Neural crest cell (in vitro differentiated cells): ENCODE measurements at regions not wholly inside any gene's neighbourhood (a gene's known extent, or its start where the extent isn't known, plus 50 kb on each side); places are given as distances from the start of the nearest gene placed in this dataset.
"Not testable (repeated sequence)": the region's sequence is repeated elsewhere in the genome, so short reads cannot be mapped to it uniquely, and the experiment has no call there.

Experiments used
- DNase-seq: peaks from one replicate; pipeline ENCODE4 v3.0.0; 2021; ENCODE audit warnings: low read depth, mixed read lengths, low spot score
- H3K27ac Mint-ChIP-seq: one replicate; pipeline ENCODE4 v1.8.0; 2021; ENCODE audit warnings: mild to moderate bottlenecking, mixed read lengths; ENCODE audit not compliant: unreplicated experiment
- H3K27me3 Mint-ChIP-seq: 2 replicates; pipeline ENCODE4 v1.8.0; 2021; ENCODE audit warnings: low read depth, mild to moderate bottlenecking, mixed read lengths
- H3K36me3 Mint-ChIP-seq: 2 replicates; pipeline ENCODE4 v1.8.0; 2021; ENCODE audit warnings: low read depth, mild to moderate bottlenecking, mixed read lengths
- H3K4me1 Mint-ChIP-seq: 2 replicates; pipeline ENCODE4 v1.8.0; 2021; ENCODE audit warnings: mixed read lengths
- H3K4me3 Mint-ChIP-seq: one replicate; pipeline ENCODE4 v1.8.0; 2021; ENCODE audit warnings: mild to moderate bottlenecking, mixed read lengths
- H3K9me3 Mint-ChIP-seq: 2 replicates; pipeline ENCODE4 v1.8.0; 2021; ENCODE audit warnings: mixed read lengths
- TF ChIP-seq, protein P1 (sequence below): fragments of 200-600 bp; sonication (generic); conservative IDR thresholded peaks from 2 replicates; pipeline ENCODE4 v1.5.0; 2021; ENCODE audit warnings: antibody characterized with exemption, mild to moderate bottlenecking

GRCh38 chr9:101930783-101931182 lies 192.3 kb upstream of the GRIN3A start:
- Mint-ChIP-seq H3K36me3 (no peaks in the 10 kb centered on the region), H3K27ac (no peak overlapping the region), H3K4me3 (no peak overlapping the region), H3K4me1 (no peaks in the 10 kb centered on the region), H3K9me3 (peaks cover under 1% of the 10 kb centered on the region), H3K27me3 (peaks cover 34% of the 10 kb centered on the region)
- DNase-seq, result no peak
- TF ChIP-seq, protein P1, sequence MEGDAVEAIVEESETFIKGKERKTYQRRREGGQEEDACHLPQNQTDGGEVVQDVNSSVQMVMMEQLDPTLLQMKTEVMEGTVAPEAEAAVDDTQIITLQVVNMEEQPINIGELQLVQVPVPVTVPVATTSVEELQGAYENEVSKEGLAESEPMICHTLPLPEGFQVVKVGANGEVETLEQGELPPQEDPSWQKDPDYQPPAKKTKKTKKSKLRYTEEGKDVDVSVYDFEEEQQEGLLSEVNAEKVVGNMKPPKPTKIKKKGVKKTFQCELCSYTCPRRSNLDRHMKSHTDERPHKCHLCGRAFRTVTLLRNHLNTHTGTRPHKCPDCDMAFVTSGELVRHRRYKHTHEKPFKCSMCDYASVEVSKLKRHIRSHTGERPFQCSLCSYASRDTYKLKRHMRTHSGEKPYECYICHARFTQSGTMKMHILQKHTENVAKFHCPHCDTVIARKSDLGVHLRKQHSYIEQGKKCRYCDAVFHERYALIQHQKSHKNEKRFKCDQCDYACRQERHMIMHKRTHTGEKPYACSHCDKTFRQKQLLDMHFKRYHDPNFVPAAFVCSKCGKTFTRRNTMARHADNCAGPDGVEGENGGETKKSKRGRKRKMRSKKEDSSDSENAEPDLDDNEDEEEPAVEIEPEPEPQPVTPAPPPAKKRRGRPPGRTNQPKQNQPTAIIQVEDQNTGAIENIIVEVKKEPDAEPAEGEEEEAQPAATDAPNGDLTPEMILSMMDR, result no peak

GRCh38 chr9:101925498-101925897 lies 187.1 kb upstream of the GRIN3A start:
- H3K4me1 Mint-ChIP-seq, result no peaks in the 10 kb centered on the region
- H3K4me3 Mint-ChIP-seq, result no peak overlapping the region
- no peaks in the 10 kb centered on the region for H3K9me3 Mint-ChIP-seq
- no peak overlapping the region for H3K27ac Mint-ChIP-seq
- DNase-seq, result no peak
- TF ChIP-seq, protein P1, result no peak
- no peaks in the 10 kb centered on the region for H3K36me3 Mint-ChIP-seq
- peaks cover 31% of the 10 kb centered on the region for H3K27me3 Mint-ChIP-seq

DNA sequence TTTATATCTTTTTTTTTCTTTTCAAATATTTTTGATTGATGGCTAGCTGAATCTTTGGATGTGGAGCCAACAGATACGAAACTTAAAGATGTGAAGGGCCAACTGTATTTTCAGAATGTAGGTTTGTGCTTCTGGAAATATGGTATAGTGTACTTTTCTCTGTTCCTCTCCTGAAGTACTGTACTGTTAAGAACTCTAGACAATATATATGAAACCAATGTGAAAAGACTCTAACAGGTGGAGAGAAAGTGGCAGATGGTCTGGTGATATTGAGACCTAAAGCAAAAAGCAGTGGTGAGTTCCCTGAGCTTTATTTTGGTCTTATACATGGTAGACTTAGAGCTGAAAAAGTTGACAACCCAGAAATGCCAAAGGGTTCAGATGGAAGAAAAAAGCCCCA lies 185.0 kb upstream of the GRIN3A start:
- TF ChIP-seq, protein P1, result no peak
- Mint-ChIP-seq H3K4me3 (no peak overlapping the region), H3K9me3 (no peaks in the 10 kb centered on the region), H3K36me3 (no peaks in the 10 kb centered on the region), H3K27me3 (peaks cover 23% of the 10 kb centered on the region), H3K4me1 (no peaks in the 10 kb centered on the region), H3K27ac (no peak overlapping the region)
- DNase-seq, result no peak

- H3K27ac Mint-ChIP-seq, H3K27me3 Mint-ChIP-seq, H3K4me1 Mint-ChIP-seq, H3K36me3 Mint-ChIP-seq, H3K4me3 Mint-ChIP-seq, H3K9me3 Mint-ChIP-seq, DNase-seq: not testable (repeated sequence)
Observed at GRCh38 chr9:101916948-101917347, 178.5 kb upstream of the GRIN3A start.

DNA sequence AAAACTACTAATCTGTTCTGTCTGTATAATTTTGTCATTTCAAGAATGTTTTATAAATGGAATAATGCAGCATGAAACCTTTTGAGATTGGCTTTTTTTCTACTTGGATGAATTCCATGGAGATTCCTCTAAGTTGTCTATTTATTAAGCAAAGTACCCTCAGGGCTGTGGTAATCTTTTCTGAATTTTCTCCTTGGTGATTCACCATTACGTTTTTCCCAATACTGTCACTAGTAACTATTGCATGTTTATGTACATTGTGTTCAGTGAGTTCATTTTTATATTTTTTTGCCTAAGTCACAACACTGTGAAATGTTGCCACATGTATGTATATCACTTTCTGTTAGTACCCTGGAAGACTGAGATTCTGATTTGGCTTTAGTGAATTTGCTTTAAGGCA lies 177.0 kb upstream of the GRIN3A start:
- no peaks in the 10 kb centered on the region for H3K4me1 Mint-ChIP-seq
- no peaks in the 10 kb centered on the region for H3K9me3 Mint-ChIP-seq
- no peak overlapping the region for H3K4me3 Mint-ChIP-seq
- H3K36me3 Mint-ChIP-seq, result no peaks in the 10 kb centered on the region
- no peak for DNase-seq
- peaks cover 7% of the 10 kb centered on the region for H3K27me3 Mint-ChIP-seq
- H3K27ac Mint-ChIP-seq, result no peak overlapping the region
- TF ChIP-seq, protein P1, result no peak

DNA sequence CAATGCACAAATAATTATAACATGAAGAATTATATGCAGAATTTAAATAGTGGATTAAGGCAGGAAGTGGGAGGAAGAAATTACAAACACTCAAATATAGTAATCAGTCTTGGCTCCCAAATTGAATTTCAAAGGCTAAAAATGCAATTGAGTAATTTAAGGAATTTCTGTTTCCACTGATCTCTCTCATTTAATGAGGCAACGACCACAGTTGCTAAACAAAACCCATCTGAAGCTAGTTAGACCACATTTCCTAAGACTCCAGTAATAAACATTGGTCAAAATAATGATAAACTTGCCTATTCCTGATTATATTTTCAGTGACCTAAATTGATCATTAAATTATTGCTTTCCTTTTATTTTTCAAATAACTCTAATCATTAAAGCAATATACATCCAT lies 174.3 kb upstream of the GRIN3A start:
- no peaks in the 10 kb centered on the region for H3K4me1 Mint-ChIP-seq
- H3K27me3 Mint-ChIP-seq, result peaks cover 3% of the 10 kb centered on the region
- H3K4me3 Mint-ChIP-seq, result no peak overlapping the region
- H3K36me3 Mint-ChIP-seq, result no peaks in the 10 kb centered on the region
- no peaks in the 10 kb centered on the region for H3K9me3 Mint-ChIP-seq
- no peak overlapping the region for H3K27ac Mint-ChIP-seq
- TF ChIP-seq, protein P1, result no peak
- no peak for DNase-seq
